ENCODE measurements at regions not wholly inside any gene's neighbourhood (a gene's known extent, or its start where the extent isn't known, plus 50 kb on each side); places are given as distances from the start of the nearest gene placed in this dataset.

- Histone ChIP-seq H3K27ac (ENCODE audit: low read depth in 1 of 2, low read length in 2 of 2) (no peak overlapping the region), H3K9me3 (ENCODE audit: control insufficient read depth in 4 of 4, low read length in 3 of 4) (peaks cover 0 to 5% (median 0%) of the 10 kb centered on the region in 4 donors), H3K36me3 (ENCODE audit: control insufficient read depth in 4 of 4, insufficient read depth in 3 of 4, low read depth in 1 of 4, low read length in 3 of 4) (no peaks in the 10 kb centered on the region), H3K4me1 (ENCODE audit: control insufficient read depth in 4 of 4, insufficient read depth in 4 of 4, low read length in 3 of 4) (no peaks in the 10 kb centered on the region), H3K4me3 (ENCODE audit: low read depth in 1 of 3, low read length in 3 of 3) (no peak overlapping the region), H3K27me3 (ENCODE audit: control insufficient read depth in 4 of 4, insufficient read depth in 4 of 4, low read length in 3 of 4) (peaks cover 0 to 4% (median 0%) of the 10 kb centered on the region in 4 donors), H3K9ac (ENCODE audit: low read depth in 1 of 2, low read length in 2 of 2) (no peak overlapping the region)
- no peak for DNase-seq (ENCODE audit: low spot score)
- 51% methylated on average over 2 of the region's 2 CpGs for WGBS
- no peak for TF ChIP-seq YY1 (IDR thresholded peaks at IDR 0.05)
- TF ChIP-seq, protein P1, sequence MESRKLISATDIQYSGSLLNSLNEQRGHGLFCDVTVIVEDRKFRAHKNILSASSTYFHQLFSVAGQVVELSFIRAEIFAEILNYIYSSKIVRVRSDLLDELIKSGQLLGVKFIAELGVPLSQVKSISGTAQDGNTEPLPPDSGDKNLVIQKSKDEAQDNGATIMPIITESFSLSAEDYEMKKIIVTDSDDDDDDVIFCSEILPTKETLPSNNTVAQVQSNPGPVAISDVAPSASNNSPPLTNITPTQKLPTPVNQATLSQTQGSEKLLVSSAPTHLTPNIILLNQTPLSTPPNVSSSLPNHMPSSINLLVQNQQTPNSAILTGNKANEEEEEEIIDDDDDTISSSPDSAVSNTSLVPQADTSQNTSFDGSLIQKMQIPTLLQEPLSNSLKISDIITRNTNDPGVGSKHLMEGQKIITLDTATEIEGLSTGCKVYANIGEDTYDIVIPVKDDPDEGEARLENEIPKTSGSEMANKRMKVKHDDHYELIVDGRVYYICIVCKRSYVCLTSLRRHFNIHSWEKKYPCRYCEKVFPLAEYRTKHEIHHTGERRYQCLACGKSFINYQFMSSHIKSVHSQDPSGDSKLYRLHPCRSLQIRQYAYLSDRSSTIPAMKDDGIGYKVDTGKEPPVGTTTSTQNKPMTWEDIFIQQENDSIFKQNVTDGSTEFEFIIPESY (IDR thresholded peaks at IDR 0.05): no peak
Observed at GRCh38 chr1:3987669-3988235, 87.7 kb upstream of the C1orf174 start.

GRCh38 chr1:3988431-3988830 is 88.4 kb upstream of the C1orf174 start:
- Histone ChIP-seq H3K9me3 (ENCODE audit: control insufficient read depth in 4 of 4, low read length in 3 of 4) (peaks cover 0 to 5% (median 0%) of the 10 kb centered on the region in 4 donors), H3K27ac (ENCODE audit: low read depth in 1 of 2, low read length in 2 of 2) (no peak overlapping the region), H3K36me3 (ENCODE audit: control insufficient read depth in 4 of 4, insufficient read depth in 3 of 4, low read depth in 1 of 4, low read length in 3 of 4) (no peaks in the 10 kb centered on the region), H3K9ac (ENCODE audit: low read depth in 1 of 2, low read length in 2 of 2) (no peak overlapping the region), H3K27me3 (ENCODE audit: control insufficient read depth in 4 of 4, insufficient read depth in 4 of 4, low read length in 3 of 4) (peaks cover 0 to 4% (median 0%) of the 10 kb centered on the region in 4 donors), H3K4me1 (ENCODE audit: control insufficient read depth in 4 of 4, insufficient read depth in 4 of 4, low read length in 3 of 4) (no peaks in the 10 kb centered on the region), H3K4me3 (ENCODE audit: low read depth in 1 of 3, low read length in 3 of 3) (no peak overlapping the region)
- TF ChIP-seq JUND (IDR thresholded peaks at IDR 0.05) (no peak), TAF1 (conservative IDR thresholded peaks at IDR 0.05) (no peak), MAX (IDR thresholded peaks at IDR 0.05) (no peak), HNF4G (IDR thresholded peaks at IDR 0.05) (no peak), NR2F2 (IDR thresholded peaks at IDR 0.05) (no peak), CTCF (IDR thresholded peaks at IDR 0.05; ENCODE audit: low read depth, low read length, missing input control) (no peak), GABPA (IDR thresholded peaks at IDR 0.05 in 1 of 2, conservative IDR thresholded peaks at IDR 0.05 in 1 of 2) (no peak), HNF4A (conservative IDR thresholded peaks at IDR 0.05) (no peak), RXRA (IDR thresholded peaks at IDR 0.05) (no peak), YY1 (IDR thresholded peaks at IDR 0.05) (no peak), EGR1 (IDR thresholded peaks at IDR 0.05; ENCODE audit: low read depth in 2 of 2) (no peak), RAD21 (IDR thresholded peaks at IDR 0.05) (no peak), REST (IDR thresholded peaks at IDR 0.05) (no peak), SP1 (IDR thresholded peaks at IDR 0.05) (no peak), FOXA2 (IDR thresholded peaks at IDR 0.05) (no peak)
- TF ChIP-seq, protein P1 (IDR thresholded peaks at IDR 0.05): no peak
- TF ChIP-seq, protein P2, sequence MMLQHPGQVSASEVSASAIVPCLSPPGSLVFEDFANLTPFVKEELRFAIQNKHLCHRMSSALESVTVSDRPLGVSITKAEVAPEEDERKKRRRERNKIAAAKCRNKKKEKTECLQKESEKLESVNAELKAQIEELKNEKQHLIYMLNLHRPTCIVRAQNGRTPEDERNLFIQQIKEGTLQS (IDR thresholded peaks at IDR 0.05): no peak
- 83% methylated on average over 7 of the region's 7 CpGs for WGBS
- DNase-seq (ENCODE audit: low spot score): no peak
